Astrocyte of the cerebellum (primary cell): ENCODE measurements at regions not wholly inside any gene's neighbourhood (a gene's known extent, or its start where the extent isn't known, plus 50 kb on each side); places are given as distances from the start of the nearest gene placed in this dataset.
"Not testable (repeated sequence)": the region's sequence is repeated elsewhere in the genome, so short reads cannot be mapped to it uniquely, and the experiment has no call there.

Experiments used
- DNase-seq: peaks from one replicate; pipeline ENCODE4 v3.0.0-alpha.2; 2011; ENCODE audit warnings: low read depth
- H3K4me3 ChIP-seq: 2 replicates; pipeline ENCODE4 v1.5.1; 2011; ENCODE audit warnings: mild to moderate bottlenecking, low read depth, low read length, moderate library complexity
- in situ Hi-C: cut with HindIII; loops from 2 replicates; pipeline ENCODE4 v1.10.0; 2017; ENCODE audit warnings: low sequenced_read_pairs
- TF ChIP-seq, protein P1 (sequence below): IDR thresholded peaks from 2 replicates; pipeline ENCODE4 v1.5.1; 2012; ENCODE audit warnings: low read length, low read depth, moderate library complexity, mild to moderate bottlenecking; ENCODE audit errors: missing control alignments

DNA sequence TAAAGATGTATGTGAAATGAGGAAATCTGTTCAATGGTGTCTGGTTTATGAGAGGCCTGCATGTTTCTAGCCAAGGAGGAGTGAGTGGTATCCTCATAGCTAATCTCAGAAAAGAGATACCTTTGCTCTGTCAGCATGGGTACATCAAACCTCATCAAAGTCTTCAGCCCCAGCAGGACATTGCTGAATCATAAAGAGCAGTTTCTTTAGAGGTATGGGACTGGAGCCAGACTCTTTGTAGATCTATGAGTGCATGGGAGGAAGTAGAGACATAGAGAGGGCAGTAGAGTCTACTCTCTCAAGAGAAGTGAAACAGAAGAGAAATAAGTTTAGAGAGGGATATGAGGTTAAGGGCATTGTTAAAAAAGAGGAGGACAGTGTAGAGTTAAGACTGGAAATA, 1950.9 kb downstream of the ARAP2 start:
- TF ChIP-seq, protein P1, sequence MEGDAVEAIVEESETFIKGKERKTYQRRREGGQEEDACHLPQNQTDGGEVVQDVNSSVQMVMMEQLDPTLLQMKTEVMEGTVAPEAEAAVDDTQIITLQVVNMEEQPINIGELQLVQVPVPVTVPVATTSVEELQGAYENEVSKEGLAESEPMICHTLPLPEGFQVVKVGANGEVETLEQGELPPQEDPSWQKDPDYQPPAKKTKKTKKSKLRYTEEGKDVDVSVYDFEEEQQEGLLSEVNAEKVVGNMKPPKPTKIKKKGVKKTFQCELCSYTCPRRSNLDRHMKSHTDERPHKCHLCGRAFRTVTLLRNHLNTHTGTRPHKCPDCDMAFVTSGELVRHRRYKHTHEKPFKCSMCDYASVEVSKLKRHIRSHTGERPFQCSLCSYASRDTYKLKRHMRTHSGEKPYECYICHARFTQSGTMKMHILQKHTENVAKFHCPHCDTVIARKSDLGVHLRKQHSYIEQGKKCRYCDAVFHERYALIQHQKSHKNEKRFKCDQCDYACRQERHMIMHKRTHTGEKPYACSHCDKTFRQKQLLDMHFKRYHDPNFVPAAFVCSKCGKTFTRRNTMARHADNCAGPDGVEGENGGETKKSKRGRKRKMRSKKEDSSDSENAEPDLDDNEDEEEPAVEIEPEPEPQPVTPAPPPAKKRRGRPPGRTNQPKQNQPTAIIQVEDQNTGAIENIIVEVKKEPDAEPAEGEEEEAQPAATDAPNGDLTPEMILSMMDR = no peak
- in situ Hi-C loops = no loop called here

DNA sequence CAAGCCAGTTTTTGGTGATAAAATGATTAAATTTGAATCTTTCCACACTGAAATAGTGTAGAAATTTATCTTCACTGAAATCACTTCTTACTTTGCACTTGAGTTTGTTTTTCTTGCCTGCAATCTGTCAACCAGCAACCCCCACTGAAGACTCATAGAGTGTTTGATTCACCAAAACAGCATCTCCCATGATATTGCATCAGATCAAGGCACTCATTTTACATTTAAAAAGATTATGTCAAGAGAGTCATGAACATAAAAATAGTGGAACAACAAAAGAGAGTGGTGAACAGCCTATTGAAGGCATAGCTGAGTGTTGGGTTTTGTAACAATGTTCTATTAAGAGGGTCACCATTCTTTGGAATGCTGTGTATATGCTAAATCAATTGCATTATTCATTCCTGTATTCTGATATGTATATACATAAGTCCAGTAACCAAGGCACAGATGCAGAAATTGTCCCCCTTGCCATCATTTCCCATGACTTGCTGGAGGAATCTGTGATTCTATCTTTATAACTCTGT, 1934.9 kb downstream of the ARAP2 start:
- TF ChIP-seq, protein P1 = no peak
- no peak overlapping the region for H3K4me3 ChIP-seq
- in situ Hi-C loops = no loop called here
- DNase-seq = no peak

More for the DNA sequence above, 1950.9 kb downstream of the ARAP2 start:
- no peak overlapping the region for H3K4me3 ChIP-seq
- DNase-seq = peak; percentile 69

DNA sequence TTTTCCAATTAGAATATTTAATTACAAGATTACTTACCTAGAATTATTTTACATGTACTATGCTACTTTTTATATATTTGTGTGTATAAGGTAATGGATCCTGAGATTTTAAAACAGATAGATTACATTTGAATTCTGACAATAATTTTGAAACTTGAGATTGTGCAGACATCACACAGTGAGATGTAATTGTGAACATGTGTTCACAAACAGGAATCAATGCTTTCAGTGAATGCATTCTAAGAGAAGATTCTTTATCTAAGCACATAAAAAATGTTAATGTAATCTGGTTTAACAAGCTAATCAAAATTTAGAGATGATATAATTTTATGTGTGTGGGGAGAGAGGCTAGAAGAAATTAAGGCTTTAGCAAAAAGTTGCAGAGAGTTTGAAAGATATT, 1925.5 kb downstream of the ARAP2 start:
- no peak overlapping the region for H3K4me3 ChIP-seq
- in situ Hi-C loops = no loop called here
- DNase-seq = no peak
- TF ChIP-seq, protein P1 = no peak

DNA sequence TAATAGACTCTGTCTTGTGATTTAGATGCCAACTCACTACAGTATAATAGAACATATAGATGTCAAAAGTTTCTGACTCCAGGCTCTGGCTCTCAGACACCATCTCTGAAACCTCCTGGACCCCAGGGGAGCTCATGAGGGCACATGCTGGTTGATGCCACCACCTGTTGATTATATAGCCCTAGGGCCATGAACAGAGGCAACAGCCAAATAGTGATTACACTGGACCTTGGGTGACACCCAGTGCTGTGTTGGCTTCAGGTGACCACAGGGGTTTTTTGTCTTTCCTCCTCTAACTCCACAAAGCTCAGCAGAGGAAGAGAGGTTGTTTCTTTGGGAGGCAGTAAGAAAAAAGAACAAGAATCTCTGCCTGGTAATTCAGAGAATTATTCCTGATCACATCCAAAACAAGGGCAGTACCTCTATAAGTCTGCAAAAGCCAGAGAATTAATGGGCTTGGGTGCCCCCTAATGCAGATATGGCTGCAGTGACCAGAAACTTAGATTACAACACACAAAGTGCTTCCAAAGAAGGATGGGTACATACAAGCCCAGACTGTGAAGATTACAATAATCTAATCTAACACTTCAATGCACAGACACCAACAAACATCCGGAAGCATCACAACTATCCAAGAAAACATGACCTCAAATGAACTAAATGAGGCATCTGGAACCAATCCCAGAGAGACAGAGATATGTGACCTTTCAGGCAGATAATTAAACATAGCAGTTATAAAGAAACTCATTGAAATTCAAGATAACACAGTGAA, 1920.6 kb downstream of the ARAP2 start:
- TF ChIP-seq, protein P1 = no peak
- DNase-seq = peak; percentile 1
- H3K4me3 ChIP-seq = no peak overlapping the region
- in situ Hi-C loops = no loop called here

DNA sequence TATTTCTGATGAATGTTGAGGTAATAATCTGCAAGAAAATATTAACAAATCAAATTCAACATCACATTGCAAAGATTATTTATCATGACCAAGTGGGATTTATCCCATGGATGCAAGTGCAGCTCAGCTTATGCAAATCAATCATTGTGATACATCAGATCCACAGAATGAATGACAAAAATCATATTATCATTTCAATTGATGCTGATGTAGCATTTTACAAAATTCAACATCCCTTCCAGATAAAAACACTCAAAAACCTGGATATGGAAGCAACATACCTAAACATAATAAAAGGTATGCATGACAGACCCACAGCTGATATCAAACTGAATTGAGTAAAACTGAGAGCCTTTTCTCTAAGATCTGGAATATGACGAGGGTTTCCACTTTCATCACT, 1915.4 kb downstream of the ARAP2 start:
- DNase-seq = no peak
- TF ChIP-seq, protein P1 = no peak
- H3K4me3 ChIP-seq = no peak overlapping the region
- in situ Hi-C loops = no loop called here

DNA sequence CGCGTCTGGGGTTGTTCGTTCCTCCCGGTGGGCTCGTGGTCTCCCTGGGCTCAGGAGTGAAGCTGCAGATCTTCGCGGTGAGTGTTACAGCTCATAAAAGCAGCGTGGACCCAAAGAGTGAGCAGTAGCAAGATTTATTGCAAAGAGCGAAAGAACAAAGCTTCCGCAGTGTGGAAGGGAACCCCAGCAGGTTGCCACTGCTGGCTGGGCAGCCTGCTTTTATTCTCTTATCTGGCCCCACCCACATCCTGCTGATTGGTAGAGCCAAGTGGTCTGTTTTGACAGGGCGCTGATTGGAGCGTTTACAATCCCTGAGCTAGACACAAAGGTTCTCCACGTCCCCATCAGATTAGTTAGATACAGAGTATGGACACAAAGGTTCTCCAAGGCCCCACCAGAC, 1909.2 kb downstream of the ARAP2 start:
- DNase-seq, in situ Hi-C loops, H3K4me3 ChIP-seq: not testable (repeated sequence)

DNA sequence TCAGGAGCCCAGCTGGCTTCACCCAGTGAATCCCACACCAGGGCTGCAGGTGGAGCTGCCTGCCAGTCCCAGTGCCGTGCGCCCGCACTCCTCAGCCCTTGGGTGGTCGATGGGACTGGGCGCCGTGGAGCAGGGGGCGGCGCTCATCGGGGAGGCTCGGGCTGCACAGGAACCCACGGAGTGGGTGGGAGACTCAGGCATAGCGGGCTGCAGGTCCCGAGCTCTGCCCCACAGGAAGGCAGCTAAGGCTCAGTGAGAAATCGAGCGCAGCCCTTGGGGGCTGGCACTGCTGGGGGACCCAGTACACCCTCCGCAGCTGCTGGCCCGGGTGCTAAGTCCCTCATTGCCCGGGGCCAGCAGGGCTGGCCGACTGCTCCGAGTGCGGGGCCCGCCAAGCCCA, 1908.8 kb downstream of the ARAP2 start:
- DNase-seq, in situ Hi-C loops, H3K4me3 ChIP-seq: not testable (repeated sequence)

DNA sequence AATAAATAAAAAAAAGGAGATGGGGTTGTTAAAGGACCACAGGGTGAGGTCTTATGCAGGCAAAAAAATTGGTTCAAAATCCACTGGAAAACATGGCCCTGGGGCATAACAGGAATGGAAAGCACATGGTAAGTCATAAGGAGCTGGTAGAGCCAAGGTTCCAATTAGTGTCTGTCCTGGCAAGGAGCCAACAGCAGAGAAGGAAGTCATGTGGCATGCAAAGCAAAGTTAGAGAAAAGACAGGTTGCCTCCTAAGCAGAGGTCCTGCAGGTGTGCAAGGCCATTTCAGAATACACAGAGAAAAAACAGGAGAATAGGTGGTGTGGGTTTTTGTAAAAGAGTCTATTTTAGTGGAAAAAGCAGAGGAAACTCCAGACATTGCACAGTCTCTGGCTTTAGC, 1881.7 kb downstream of the ARAP2 start:
- no peak for DNase-seq
- in situ Hi-C loops = no loop called here
- TF ChIP-seq, protein P1 = no peak
- no peak overlapping the region for H3K4me3 ChIP-seq
